ENCODE measurements at regions not wholly inside any gene's neighbourhood (a gene's known extent, or its start where the extent isn't known, plus 50 kb on each side); places are given as distances from the start of the nearest gene placed in this dataset.

- TF ChIP-seq, protein P1, sequence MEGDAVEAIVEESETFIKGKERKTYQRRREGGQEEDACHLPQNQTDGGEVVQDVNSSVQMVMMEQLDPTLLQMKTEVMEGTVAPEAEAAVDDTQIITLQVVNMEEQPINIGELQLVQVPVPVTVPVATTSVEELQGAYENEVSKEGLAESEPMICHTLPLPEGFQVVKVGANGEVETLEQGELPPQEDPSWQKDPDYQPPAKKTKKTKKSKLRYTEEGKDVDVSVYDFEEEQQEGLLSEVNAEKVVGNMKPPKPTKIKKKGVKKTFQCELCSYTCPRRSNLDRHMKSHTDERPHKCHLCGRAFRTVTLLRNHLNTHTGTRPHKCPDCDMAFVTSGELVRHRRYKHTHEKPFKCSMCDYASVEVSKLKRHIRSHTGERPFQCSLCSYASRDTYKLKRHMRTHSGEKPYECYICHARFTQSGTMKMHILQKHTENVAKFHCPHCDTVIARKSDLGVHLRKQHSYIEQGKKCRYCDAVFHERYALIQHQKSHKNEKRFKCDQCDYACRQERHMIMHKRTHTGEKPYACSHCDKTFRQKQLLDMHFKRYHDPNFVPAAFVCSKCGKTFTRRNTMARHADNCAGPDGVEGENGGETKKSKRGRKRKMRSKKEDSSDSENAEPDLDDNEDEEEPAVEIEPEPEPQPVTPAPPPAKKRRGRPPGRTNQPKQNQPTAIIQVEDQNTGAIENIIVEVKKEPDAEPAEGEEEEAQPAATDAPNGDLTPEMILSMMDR (IDR thresholded peaks at IDR 0.05), result no peak
- TF ChIP-seq EZH2 (IDR thresholded peaks at IDR 0.05; ENCODE audit: borderline replicate concordance, insufficient read depth, low read depth, low read length, poor library complexity, severe bottlenecking), result no peak
These were observed 349.9 kb downstream of the TSN start for GRCh38 chr2:122105171-122105876.
